Suprapubic skin (tissue), 4 donors: ENCODE measurements at regions not wholly inside any gene's neighbourhood (a gene's known extent, or its start where the extent isn't known, plus 50 kb on each side); places are given as distances from the start of the nearest gene placed in this dataset.
"Not testable (repeated sequence)": the region's sequence is repeated elsewhere in the genome, so short reads cannot be mapped to it uniquely, and the experiment has no call there.

Source experiments
- DNase-seq, 2 donors: peaks; one replicate each; pipeline ENCODE4 v3.0.0-alpha.2; 2019; ENCODE audit warnings: low spot score in 2 of 2
- H3K27ac ChIP-seq: fragments of 200-600 bp; sonication (generic); one replicate; pipeline ENCODE4 v1.5.1; 2019
- H3K27me3 ChIP-seq: fragments of 200-600 bp; sonication (generic); one replicate; pipeline ENCODE4 v1.5.1; 2019
- H3K36me3 ChIP-seq: fragments of 200-600 bp; sonication (generic); one replicate; pipeline ENCODE4 v1.5.1; 2019
- H3K4me1 ChIP-seq: fragments of 200-600 bp; sonication (generic); one replicate; pipeline ENCODE4 v1.5.1; 2019
- H3K4me3 ChIP-seq: fragments of 200-600 bp; sonication (generic); one replicate; pipeline ENCODE4 v1.5.1; 2019; ENCODE audit warnings: mild to moderate bottlenecking
- H3K9me3 ChIP-seq: fragments of 200-600 bp; sonication (generic); one replicate; pipeline ENCODE4 v1.5.1; 2019
- EP300 ChIP-seq: sonication (generic); formaldehyde crosslinking; IDR thresholded peaks from one replicate; pipeline ENCODE4 v1.6.1; 2017; ENCODE audit warnings: antibody characterized with exemption
- POLR2A ChIP-seq, 2 donors: fragments of 450-650 bp; IDR thresholded peaks; one replicate each; pipeline ENCODE4 v1.6.1; 2017; ENCODE audit warnings: antibody characterized with exemption in 2 of 2, mild to moderate bottlenecking in 2 of 2, moderate library complexity in 2 of 2
- POLR2AphosphoS5 ChIP-seq, 3 donors: sonication (generic); formaldehyde crosslinking; IDR thresholded peaks; one replicate each; pipeline ENCODE4 v1.6.1; 2017; ENCODE audit warnings: antibody characterized with exemption in 3 of 3
- WGBS: methylation state at CpG from one replicate; pipeline ENCODE4 v1.1.5; 2018; 5-methylcytosine and 5-hydroxymethylcytosine counted together
- TF ChIP-seq, protein P1 (sequence below), 2 donors: fragments of 200-600 bp in 1 of 2; fragments of 450-650 bp in 1 of 2; sonication (generic) in 1 of 2; IDR thresholded peaks; one replicate each; pipeline ENCODE4 v1.5.1; 2016 to 2019; ENCODE audit warnings: antibody characterized with exemption in 2 of 2, mild to moderate bottlenecking in 1 of 2, moderate library complexity in 1 of 2

GRCh38 chr20:53887973-53888372 is 182.4 kb downstream of the BCAS1 start:
- DNase-seq, result no peak
- H3K4me3 ChIP-seq, result no peak overlapping the region
- H3K36me3 ChIP-seq, result no peaks in the 10 kb centered on the region
- H3K9me3 ChIP-seq, result no peaks in the 10 kb centered on the region
- TF ChIP-seq EP300 (no peak), POLR2A (IDR thresholded peaks at IDR 0.05) (no peak), POLR2AphosphoS5 (IDR thresholded peaks at IDR 0.05) (no peak)
- TF ChIP-seq, protein P1, sequence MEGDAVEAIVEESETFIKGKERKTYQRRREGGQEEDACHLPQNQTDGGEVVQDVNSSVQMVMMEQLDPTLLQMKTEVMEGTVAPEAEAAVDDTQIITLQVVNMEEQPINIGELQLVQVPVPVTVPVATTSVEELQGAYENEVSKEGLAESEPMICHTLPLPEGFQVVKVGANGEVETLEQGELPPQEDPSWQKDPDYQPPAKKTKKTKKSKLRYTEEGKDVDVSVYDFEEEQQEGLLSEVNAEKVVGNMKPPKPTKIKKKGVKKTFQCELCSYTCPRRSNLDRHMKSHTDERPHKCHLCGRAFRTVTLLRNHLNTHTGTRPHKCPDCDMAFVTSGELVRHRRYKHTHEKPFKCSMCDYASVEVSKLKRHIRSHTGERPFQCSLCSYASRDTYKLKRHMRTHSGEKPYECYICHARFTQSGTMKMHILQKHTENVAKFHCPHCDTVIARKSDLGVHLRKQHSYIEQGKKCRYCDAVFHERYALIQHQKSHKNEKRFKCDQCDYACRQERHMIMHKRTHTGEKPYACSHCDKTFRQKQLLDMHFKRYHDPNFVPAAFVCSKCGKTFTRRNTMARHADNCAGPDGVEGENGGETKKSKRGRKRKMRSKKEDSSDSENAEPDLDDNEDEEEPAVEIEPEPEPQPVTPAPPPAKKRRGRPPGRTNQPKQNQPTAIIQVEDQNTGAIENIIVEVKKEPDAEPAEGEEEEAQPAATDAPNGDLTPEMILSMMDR (IDR thresholded peaks at IDR 0.05), result no peak
- peaks cover 7% of the 10 kb centered on the region for H3K4me1 ChIP-seq
- no peak overlapping the region for H3K27ac ChIP-seq
- 96% methylated on average over 10 of the region's 10 CpGs for WGBS
- no peaks in the 10 kb centered on the region for H3K27me3 ChIP-seq

DNA sequence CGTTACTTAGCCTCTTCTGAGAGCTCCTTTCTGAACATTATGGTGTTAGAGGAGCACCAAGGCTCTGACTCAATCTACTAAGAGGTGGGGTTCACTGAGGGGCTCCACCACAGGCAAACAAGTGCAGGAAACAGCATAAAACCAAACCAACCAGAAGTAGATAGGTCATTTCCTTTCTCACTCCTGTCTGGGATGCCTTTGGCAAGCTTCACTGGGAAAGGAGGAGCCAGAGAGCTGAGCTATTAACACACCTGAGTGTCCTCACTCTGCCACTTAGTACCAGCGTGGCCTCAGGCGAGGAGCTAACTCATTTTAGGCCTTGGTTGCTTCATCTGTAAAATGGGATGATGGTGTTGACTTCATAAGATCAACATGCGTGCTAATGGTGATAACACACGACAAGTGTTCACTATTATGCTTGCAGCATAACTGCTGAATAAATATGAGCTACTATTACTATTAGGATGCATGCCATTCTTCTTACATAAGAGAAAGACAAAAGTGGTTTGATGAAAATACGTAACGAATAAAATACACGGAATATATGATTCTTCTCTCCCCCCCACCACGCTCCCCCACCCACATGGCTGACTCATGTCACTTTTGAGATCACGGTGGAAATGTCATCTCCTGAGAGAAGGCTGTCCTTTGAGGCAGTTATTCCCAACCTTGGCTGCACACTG is 185.4 kb downstream of the BCAS1 start:
- Histone ChIP-seq H3K36me3 (no peaks in the 10 kb centered on the region), H3K9me3 (no peaks in the 10 kb centered on the region), H3K4me3 (no peak overlapping the region), H3K27ac (no peak overlapping the region), H3K27me3 (no peaks in the 10 kb centered on the region), H3K4me1 (no peaks in the 10 kb centered on the region)
- 72% methylated on average over 10 of the region's 10 CpGs for WGBS
- no peak for DNase-seq
- TF ChIP-seq POLR2AphosphoS5 (IDR thresholded peaks at IDR 0.05) (no peak), POLR2A (IDR thresholded peaks at IDR 0.05) (no peak), EP300 (no peak)
- TF ChIP-seq, protein P1 (IDR thresholded peaks at IDR 0.05), result no peak

DNA sequence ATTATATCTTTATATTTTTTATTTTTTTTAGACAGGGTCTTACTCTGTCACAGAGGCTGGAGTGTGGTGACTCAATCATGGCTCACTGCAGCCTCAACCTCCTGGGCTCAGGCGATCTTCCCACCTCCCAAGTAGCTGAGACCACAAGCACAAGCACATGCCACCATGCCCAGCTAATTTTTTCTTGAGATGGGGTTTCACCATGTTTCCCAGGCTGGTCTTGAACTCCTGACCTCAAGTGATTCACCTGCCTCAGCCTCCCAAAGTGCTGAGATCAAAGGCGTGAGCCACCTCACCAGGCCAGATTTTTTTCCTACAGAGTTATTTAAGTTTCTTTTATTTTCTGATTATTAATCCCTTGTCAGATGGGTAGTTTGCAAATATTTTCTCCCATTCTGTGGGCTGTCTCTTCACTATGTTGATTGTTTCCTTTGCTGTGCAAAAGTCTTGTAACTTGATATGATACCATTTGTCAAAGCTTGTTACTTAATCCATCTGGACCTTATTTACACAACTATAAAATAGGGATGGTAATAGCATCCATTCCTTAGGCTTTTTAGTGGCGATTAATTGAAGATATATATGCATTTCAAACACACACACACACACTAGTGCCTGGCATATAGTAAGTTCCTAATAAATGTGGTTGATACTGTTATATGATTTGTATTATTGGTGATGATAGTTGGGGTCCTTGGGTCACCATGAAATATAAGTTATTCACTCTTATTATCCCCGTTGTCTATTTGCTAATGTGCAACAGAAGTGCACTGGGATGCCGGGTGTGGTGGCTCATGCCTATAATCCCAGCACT is 187.1 kb downstream of the BCAS1 start:
- TF ChIP-seq, protein P1 (IDR thresholded peaks at IDR 0.05), result no peak
- TF ChIP-seq POLR2A (IDR thresholded peaks at IDR 0.05) (no peak), EP300 (no peak), POLR2AphosphoS5 (IDR thresholded peaks at IDR 0.05) (no peak)
- Histone ChIP-seq H3K9me3 (no peaks in the 10 kb centered on the region), H3K27ac (no peak overlapping the region), H3K4me1 (no peaks in the 10 kb centered on the region), H3K4me3 (no peak overlapping the region), H3K27me3 (no peaks in the 10 kb centered on the region), H3K36me3 (no peaks in the 10 kb centered on the region)
- no peak for DNase-seq
- whole genome bisulfite sequencing, result 79% methylated on average over 5 of the region's 5 CpGs

DNA sequence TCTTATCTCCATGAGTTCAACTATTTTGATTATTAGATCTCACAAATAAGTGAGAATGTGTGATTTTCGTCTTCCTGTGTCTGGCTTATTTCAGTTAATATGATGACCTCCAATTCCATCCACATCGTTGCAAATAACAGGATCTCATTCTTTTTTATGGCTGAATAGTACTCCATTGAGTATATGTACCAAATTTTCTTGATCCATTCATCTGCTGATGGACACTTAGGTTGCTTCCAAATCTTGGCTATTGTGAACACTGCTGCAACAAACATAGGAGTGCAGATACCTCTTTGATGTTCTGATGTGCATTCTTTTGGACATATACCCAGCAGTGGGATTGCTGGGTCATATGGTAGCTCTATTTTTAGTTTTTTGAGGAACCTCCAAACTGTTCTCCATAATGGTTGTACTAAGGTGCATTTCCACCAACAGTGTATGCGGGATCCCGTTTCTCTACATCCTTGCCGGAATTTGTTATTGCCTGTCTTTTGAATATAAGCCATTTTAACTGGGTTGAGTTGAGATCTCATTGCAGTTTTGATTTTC is 187.9 kb downstream of the BCAS1 start:
- not testable (repeated sequence) for H3K27me3 ChIP-seq, H3K27ac ChIP-seq
- WGBS, result 95% methylated on average over 5 of the region's 5 CpGs

DNA sequence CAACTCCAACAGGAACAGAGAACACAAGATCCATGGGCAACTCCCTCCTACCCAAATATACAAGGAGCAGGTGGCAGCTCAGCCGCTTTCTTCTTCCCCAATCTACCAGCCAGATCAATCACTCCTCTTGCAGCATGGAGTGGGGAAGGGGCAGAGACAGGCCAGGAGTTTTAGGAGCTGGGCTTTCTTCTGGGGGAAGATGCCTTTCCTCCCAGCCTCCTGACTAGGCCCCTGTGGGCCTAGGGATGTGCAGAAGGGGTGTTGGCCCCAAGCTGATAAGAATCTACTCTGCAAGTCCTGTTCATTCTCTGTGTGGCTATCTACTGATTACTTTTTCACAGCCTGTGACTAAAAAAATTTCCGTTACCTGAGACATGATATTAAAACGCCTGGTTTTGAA is 189.0 kb downstream of the BCAS1 start:
- H3K4me3 ChIP-seq, result no peak overlapping the region
- no peaks in the 10 kb centered on the region for H3K4me1 ChIP-seq
- H3K27me3 ChIP-seq, result no peaks in the 10 kb centered on the region
- WGBS, result 93% methylated on average over 3 of the region's 3 CpGs
- DNase-seq, result no peak
- TF ChIP-seq POLR2A (IDR thresholded peaks at IDR 0.05) (no peak), POLR2AphosphoS5 (IDR thresholded peaks at IDR 0.05) (no peak), EP300 (no peak)
- TF ChIP-seq, protein P1 (IDR thresholded peaks at IDR 0.05), result no peak
- H3K36me3 ChIP-seq, result no peaks in the 10 kb centered on the region
- H3K9me3 ChIP-seq, result no peaks in the 10 kb centered on the region
- H3K27ac ChIP-seq, result no peak overlapping the region

More for the DNA sequence above, 187.9 kb downstream of the BCAS1 start:
- not testable (repeated sequence) for H3K9me3 ChIP-seq, H3K4me3 ChIP-seq, H3K36me3 ChIP-seq, H3K4me1 ChIP-seq, DNase-seq
